Stomach smooth muscle (tissue), 2 donors: ENCODE measurements at regions not wholly inside any gene's neighbourhood (a gene's known extent, or its start where the extent isn't known, plus 50 kb on each side); places are given as distances from the start of the nearest gene placed in this dataset.

Experiments
- H3K27ac ChIP-seq: one replicate; pipeline ENCODE4 v1.7.0; 2013; ENCODE audit warnings: mild to moderate bottlenecking, low read length, inconsistent platforms
- H3K27me3 ChIP-seq, 2 donors: one replicate each; pipeline ENCODE4 v1.7.0; 2013; ENCODE audit warnings: low read length in 2 of 2; ENCODE audit not compliant: insufficient read depth in 2 of 2, control insufficient read depth in 1 of 2
- H3K36me3 ChIP-seq, 2 donors: one replicate each; pipeline ENCODE4 v1.7.0; 2013; ENCODE audit warnings: low read length in 2 of 2; ENCODE audit not compliant: control insufficient read depth in 2 of 2, insufficient read depth in 2 of 2
- H3K4me1 ChIP-seq: one replicate; pipeline ENCODE4 v1.7.0; 2013; ENCODE audit warnings: low read length; ENCODE audit not compliant: control insufficient read depth, insufficient read depth
- H3K4me3 ChIP-seq, 2 donors: one replicate each; pipeline ENCODE4 v1.7.0; 2013; ENCODE audit warnings: low read length in 2 of 2
- H3K9ac ChIP-seq, 2 donors: one replicate each; pipeline ENCODE4 v1.7.0; 2013; ENCODE audit warnings: low read length in 2 of 2, mild to moderate bottlenecking in 1 of 2
- H3K9me3 ChIP-seq, 2 donors: one replicate each; pipeline ENCODE4 v1.7.0; 2013; ENCODE audit warnings: low read length in 2 of 2; ENCODE audit not compliant: control insufficient read depth in 2 of 2
- donor health status: healthy.
- donor health status: Pancreatic carcinoma.

DNA sequence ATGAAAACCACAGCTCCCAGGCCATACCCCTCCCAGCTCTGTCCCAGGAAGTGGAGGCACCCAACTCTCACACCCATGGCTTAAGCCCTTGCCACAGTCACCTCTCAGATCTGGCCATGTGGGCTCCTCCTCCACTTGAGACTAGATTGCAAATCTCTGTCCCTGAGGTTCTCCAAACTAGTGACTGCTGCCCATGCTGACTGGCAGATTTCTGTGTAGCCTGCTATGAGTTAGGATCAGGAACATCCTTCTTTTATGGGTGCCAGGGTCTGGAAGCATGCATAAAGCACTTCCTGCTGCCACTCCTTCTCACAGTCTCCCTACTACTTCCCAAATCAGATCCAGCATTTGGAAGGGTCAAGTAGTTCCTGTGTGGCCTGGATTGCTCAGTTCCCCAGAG is 59.6 kb upstream of the GOLIM4 start:
- Histone ChIP-seq H3K36me3 (no peaks in the 10 kb centered on the region), H3K4me1 (no peaks in the 10 kb centered on the region), H3K27ac (no peak overlapping the region), H3K27me3 (no peaks in the 10 kb centered on the region), H3K9ac (no peak overlapping the region), H3K9me3 (peaks cover 4% of the 10 kb centered on the region in 2 donors), H3K4me3 (no peak overlapping the region)

DNA sequence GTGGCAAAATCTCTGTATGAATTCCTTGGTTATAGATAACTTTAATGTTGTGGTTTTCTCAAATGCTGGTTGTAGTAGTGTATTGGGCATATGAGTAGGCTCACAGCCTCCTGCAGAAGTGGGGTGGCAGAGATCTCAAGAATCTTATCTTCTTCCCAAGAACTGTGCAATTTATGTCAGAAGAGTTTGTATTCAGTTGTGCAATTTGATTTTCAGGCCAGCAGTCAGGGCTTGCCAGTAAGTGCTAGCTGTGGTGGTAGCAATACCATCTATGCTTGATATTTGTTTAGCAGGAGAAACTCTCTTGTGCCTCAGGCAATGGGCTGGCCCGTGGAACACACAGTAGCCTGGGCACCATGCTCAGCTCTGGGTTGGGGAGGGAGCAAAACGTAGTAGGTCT is 58.4 kb upstream of the GOLIM4 start:
- H3K27me3 ChIP-seq = no peaks in the 10 kb centered on the region
- no peaks in the 10 kb centered on the region for H3K4me1 ChIP-seq
- no peaks in the 10 kb centered on the region for H3K36me3 ChIP-seq
- no peak overlapping the region for H3K9ac ChIP-seq
- no peak overlapping the region for H3K27ac ChIP-seq
- peaks cover 4% of the 10 kb centered on the region in 2 donors for H3K9me3 ChIP-seq
- H3K4me3 ChIP-seq = no peak overlapping the region

DNA sequence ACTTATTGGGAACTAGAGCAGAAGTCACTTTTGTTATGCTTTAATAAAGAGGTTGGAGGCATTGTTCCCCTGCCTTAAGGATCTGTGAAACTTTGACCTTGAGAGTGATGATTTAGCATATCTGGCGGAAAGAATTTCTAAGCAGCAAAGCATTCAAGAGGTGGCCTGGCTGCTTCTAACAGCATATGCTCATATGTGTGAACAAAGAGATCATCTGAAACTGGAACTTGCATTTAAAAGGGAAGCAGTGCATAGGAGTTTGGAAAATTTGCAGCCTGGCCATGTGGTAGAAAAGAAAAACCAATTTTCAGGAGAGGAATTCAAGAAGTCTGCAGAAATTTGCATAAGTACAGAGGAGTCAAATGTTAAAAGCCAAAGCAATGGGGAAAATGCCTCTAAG is 56.4 kb upstream of the GOLIM4 start:
- no peak overlapping the region for H3K4me3 ChIP-seq
- H3K27me3 ChIP-seq = no peaks in the 10 kb centered on the region
- no peak overlapping the region for H3K27ac ChIP-seq
- H3K4me1 ChIP-seq = no peaks in the 10 kb centered on the region
- H3K9ac ChIP-seq = no peak overlapping the region
- peaks cover 4% of the 10 kb centered on the region in 2 donors for H3K9me3 ChIP-seq
- no peaks in the 10 kb centered on the region for H3K36me3 ChIP-seq
